ENCODE measurements at regions not wholly inside any gene's neighbourhood (a gene's known extent, or its start where the extent isn't known, plus 50 kb on each side); places are given as distances from the start of the nearest gene placed in this dataset.

DNA sequence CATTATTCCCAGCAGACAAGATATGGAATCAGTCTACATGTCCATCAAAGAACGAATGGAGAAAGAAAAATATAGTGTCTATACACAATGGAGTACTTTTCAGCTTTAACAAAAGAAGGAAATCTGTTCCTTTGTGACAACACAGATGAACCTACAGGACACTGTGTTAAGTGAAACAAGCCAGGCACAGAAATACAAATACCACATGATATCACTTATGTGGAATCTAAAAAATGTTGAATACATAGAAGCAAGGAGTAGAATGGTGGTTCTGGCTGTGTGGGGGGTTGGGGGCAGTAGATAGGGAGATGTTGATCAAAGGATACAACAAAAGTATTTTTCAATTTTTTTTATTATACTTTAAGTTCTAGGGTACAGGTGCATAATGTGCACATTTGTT is 347.7 kb upstream of the MAP2 start:
- Histone ChIP-seq H3K27me3 (ENCODE audit: control insufficient read depth, insufficient read depth, low read length) (no peaks in the 10 kb centered on the region), H3K4me3 (ENCODE audit: low read depth, low read length) (no peak overlapping the region), H3K36me3 (ENCODE audit: control insufficient read depth, insufficient read depth, low read length) (no peaks in the 10 kb centered on the region)
- DNase-seq (ENCODE audit: low read depth): no peak
- TF ChIP-seq, protein P1, sequence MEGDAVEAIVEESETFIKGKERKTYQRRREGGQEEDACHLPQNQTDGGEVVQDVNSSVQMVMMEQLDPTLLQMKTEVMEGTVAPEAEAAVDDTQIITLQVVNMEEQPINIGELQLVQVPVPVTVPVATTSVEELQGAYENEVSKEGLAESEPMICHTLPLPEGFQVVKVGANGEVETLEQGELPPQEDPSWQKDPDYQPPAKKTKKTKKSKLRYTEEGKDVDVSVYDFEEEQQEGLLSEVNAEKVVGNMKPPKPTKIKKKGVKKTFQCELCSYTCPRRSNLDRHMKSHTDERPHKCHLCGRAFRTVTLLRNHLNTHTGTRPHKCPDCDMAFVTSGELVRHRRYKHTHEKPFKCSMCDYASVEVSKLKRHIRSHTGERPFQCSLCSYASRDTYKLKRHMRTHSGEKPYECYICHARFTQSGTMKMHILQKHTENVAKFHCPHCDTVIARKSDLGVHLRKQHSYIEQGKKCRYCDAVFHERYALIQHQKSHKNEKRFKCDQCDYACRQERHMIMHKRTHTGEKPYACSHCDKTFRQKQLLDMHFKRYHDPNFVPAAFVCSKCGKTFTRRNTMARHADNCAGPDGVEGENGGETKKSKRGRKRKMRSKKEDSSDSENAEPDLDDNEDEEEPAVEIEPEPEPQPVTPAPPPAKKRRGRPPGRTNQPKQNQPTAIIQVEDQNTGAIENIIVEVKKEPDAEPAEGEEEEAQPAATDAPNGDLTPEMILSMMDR (IDR thresholded peaks at IDR 0.05; ENCODE audit: insufficient read depth, low read depth, low read length): no peak
- POLR2A ChIA-PET: no interaction called here
- CTCF ChIA-PET: no interaction called here

DNA sequence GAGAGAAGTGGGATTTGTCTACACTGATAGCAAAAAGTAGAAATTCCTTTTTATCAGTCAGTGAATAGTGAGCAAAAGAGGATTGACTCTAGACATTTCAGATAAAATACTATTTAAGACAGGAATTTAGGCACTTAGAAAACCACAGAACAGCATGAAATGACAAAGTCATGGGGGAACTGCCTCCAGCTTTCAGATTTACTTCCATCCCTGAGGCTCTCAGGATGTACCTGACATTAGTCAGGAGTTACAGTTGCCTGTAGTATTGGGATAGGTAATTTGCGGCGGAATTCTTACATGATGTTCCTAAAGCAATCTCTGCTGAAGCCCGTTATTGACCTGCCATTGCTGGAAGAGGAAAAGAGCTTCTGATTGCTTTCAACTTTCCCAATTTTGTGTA is 337.1 kb upstream of the MAP2 start:
- Histone ChIP-seq H3K27me3 (ENCODE audit: control insufficient read depth, insufficient read depth, low read length) (no peaks in the 10 kb centered on the region), H3K36me3 (ENCODE audit: control insufficient read depth, insufficient read depth, low read length) (no peaks in the 10 kb centered on the region), H3K4me3 (ENCODE audit: low read depth, low read length) (no peak overlapping the region)
- no peak for DNase-seq (ENCODE audit: low read depth)
- CTCF ChIA-PET: no interaction called here
- POLR2A ChIA-PET: no interaction called here
- TF ChIP-seq, protein P1 (IDR thresholded peaks at IDR 0.05; ENCODE audit: insufficient read depth, low read depth, low read length): no peak

DNA sequence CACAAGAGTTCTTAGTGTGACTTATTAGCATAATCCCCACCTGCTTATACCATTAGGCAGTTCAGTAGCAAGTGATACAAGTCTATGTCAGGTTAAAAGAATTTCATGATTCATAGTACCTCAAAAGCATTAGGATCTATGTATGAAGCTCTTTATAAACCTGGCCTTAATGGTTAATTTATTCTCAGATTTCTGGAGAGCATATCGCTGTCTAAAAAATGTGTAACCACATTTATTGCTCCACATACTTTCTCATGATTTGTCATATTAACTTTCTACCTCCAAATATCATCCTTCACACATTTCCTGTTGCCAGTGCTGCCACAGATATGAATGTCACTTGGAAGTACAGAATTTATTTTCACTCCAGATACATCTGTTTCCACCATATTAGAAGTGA is 332.8 kb upstream of the MAP2 start:
- TF ChIP-seq, protein P1 (IDR thresholded peaks at IDR 0.05; ENCODE audit: insufficient read depth, low read depth, low read length): no peak
- DNase-seq (ENCODE audit: low read depth): no peak
- Histone ChIP-seq H3K36me3 (ENCODE audit: control insufficient read depth, insufficient read depth, low read length) (no peaks in the 10 kb centered on the region), H3K27me3 (ENCODE audit: control insufficient read depth, insufficient read depth, low read length) (no peaks in the 10 kb centered on the region), H3K4me3 (ENCODE audit: low read depth, low read length) (no peak overlapping the region)
- ChIA-PET CTCF (no interaction called here), POLR2A (no interaction called here)

DNA sequence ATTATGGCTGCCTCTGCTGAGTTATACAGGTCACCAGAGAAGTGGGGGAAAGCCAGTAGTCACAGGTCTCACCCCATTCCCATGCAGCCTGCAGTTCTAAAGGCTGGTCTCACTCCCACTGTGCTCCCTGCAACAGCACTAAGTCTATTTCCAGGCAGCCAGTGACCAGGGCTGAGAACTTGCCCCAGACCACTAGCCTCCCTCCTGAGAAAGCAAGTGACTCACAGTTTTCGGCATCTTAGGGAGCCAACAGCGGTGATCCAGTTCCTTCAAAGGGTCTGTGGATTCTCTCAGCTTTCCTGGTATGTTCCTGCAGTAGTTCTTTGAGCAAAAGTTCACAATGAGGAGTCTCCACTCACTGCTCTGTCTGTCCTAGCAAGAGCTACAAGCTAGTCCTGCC is 329.6 kb upstream of the MAP2 start:
- ChIA-PET POLR2A (no interaction called here), CTCF (no interaction called here)
- no peaks in the 10 kb centered on the region for H3K36me3 ChIP-seq (ENCODE audit: control insufficient read depth, insufficient read depth, low read length)
- no peaks in the 10 kb centered on the region for H3K27me3 ChIP-seq (ENCODE audit: control insufficient read depth, insufficient read depth, low read length)
- TF ChIP-seq, protein P1 (IDR thresholded peaks at IDR 0.05; ENCODE audit: insufficient read depth, low read depth, low read length): no peak
- no peak overlapping the region for H3K4me3 ChIP-seq (ENCODE audit: low read depth, low read length)
- no peak for DNase-seq (ENCODE audit: low read depth)

DNA sequence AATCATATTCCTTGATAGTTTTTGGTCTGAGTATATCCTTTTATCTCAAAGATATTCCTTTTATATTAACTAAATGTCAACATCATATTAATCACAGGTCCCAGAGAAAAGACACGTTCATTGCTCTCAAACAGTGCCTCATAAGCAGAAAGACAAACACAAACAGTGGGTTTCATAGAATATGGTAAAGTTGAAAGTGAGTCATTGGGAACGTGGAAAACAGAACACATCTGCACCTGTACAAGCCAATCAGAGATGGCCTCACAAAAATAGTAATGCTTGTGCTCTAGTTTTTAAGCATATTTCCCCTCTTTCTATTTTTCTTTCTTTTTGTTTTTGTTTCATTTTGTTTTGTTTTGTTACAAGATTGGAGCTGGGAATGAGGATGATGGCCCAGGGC is 328.4 kb upstream of the MAP2 start:
- CTCF ChIA-PET: no interaction called here
- POLR2A ChIA-PET: no interaction called here
- H3K27me3 ChIP-seq (ENCODE audit: control insufficient read depth, insufficient read depth, low read length): no peaks in the 10 kb centered on the region
- H3K4me3 ChIP-seq (ENCODE audit: low read depth, low read length): no peak overlapping the region
- H3K36me3 ChIP-seq (ENCODE audit: control insufficient read depth, insufficient read depth, low read length): no peaks in the 10 kb centered on the region
- no peak for DNase-seq (ENCODE audit: low read depth)
- TF ChIP-seq, protein P1 (IDR thresholded peaks at IDR 0.05; ENCODE audit: insufficient read depth, low read depth, low read length): no peak

All from BJ (cell line).